A549 (cell line): ENCODE measurements at regions not wholly inside any gene's neighbourhood (a gene's known extent, or its start where the extent isn't known, plus 50 kb on each side); places are given as distances from the start of the nearest gene placed in this dataset.

Experiments
- BHLHE40 ChIP-seq: IDR thresholded peaks from 2 replicates; pipeline ENCODE4 v1.6.1; 2012; ENCODE audit warnings: low read depth, low read length, inconsistent platforms
- CBX2 ChIP-seq: fragments of 200-600 bp; sonication (generic); IDR thresholded peaks from 2 replicates; pipeline ENCODE4 v1.6.1; 2016; ENCODE audit warnings: low read depth, mild to moderate bottlenecking, borderline replicate concordance
- EP300 ChIP-seq, 2 experiments: fragments of >200 bp; sonication (Bioruptor Twin); formaldehyde crosslinking; IDR thresholded peaks; 2 replicates in 1 of 2; 3 replicates in 1 of 2; pipeline ENCODE4 v1.6.1; 2016 to 2017
- NFE2L2 ChIP-seq: fragments of 150-350 bp; conservative IDR thresholded peaks from 2 replicates; pipeline ENCODE4 v1.6.1; 2014; ENCODE audit warnings: low read length
- PHF8 ChIP-seq: fragments of 200-600 bp; sonication (generic); IDR thresholded peaks from 2 replicates; pipeline ENCODE4 v1.6.1; 2016; ENCODE audit warnings: low read depth, mild to moderate bottlenecking, antibody characterized with exemption, moderate library complexity, borderline replicate concordance
- POLR2A ChIP-seq: IDR thresholded peaks from 2 replicates; pipeline ENCODE4 v1.6.1; 2012; ENCODE audit warnings: mild to moderate bottlenecking, low read length
- SMC3 ChIP-seq: fragments of >200 bp; sonication (Bioruptor Twin); formaldehyde crosslinking; IDR thresholded peaks from 3 replicates; pipeline ENCODE4 v1.6.1; 2018; ENCODE audit warnings: inconsistent platforms
- TF ChIP-seq, protein P1 (sequence below): fragments of >200 bp; sonication (Bioruptor Twin); formaldehyde crosslinking; IDR thresholded peaks from 3 replicates; pipeline ENCODE4 v1.5.1; 2016
- TF ChIP-seq, protein P2 (sequence below): fragments of 450-650 bp; IDR thresholded peaks from 2 replicates; pipeline ENCODE4 v1.6.1; 2014; ENCODE audit warnings: antibody characterized with exemption
- TF ChIP-seq, protein P3 (sequence below): IDR thresholded peaks from 2 replicates; pipeline ENCODE4 v1.6.1; 2012
- TF ChIP-seq, protein P4 (sequence below): fragments of 150-350 bp; IDR thresholded peaks from 2 replicates; pipeline ENCODE4 v1.6.1; 2014; ENCODE audit warnings: low read depth, mild to moderate bottlenecking, low read length

DNA sequence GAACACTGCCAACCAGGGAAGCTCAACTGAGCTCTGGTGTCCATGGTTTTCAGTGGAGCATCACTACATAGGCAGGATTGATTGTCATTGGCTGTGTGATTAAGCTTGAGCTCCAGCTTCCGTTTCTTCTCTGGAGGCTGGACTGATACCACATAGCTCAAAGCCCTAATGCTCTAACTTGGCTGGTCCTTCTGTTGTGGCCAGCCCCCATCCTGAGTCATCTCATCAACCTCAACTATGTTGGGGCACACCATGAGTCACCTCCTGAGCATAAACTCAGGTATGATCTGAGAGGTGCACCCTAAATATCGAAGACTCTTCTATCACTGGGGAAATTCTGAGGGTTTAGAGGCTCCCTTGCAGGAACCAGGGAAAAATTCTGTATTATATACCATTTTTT lies 114.5 kb upstream of the INHBA start:
- TF ChIP-seq CBX2 (no peak), NFE2L2 (no peak), BHLHE40 (no peak), POLR2A (no peak), EP300 (IDR thresholded peaks at IDR 0.05) (no peak), PHF8 (no peak), SMC3 (no peak)
- TF ChIP-seq, protein P1, sequence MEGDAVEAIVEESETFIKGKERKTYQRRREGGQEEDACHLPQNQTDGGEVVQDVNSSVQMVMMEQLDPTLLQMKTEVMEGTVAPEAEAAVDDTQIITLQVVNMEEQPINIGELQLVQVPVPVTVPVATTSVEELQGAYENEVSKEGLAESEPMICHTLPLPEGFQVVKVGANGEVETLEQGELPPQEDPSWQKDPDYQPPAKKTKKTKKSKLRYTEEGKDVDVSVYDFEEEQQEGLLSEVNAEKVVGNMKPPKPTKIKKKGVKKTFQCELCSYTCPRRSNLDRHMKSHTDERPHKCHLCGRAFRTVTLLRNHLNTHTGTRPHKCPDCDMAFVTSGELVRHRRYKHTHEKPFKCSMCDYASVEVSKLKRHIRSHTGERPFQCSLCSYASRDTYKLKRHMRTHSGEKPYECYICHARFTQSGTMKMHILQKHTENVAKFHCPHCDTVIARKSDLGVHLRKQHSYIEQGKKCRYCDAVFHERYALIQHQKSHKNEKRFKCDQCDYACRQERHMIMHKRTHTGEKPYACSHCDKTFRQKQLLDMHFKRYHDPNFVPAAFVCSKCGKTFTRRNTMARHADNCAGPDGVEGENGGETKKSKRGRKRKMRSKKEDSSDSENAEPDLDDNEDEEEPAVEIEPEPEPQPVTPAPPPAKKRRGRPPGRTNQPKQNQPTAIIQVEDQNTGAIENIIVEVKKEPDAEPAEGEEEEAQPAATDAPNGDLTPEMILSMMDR, result no peak
- TF ChIP-seq, protein P2, sequence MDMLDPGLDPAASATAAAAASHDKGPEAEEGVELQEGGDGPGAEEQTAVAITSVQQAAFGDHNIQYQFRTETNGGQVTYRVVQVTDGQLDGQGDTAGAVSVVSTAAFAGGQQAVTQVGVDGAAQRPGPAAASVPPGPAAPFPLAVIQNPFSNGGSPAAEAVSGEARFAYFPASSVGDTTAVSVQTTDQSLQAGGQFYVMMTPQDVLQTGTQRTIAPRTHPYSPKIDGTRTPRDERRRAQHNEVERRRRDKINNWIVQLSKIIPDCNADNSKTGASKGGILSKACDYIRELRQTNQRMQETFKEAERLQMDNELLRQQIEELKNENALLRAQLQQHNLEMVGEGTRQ, result no peak
- TF ChIP-seq, protein P3, sequence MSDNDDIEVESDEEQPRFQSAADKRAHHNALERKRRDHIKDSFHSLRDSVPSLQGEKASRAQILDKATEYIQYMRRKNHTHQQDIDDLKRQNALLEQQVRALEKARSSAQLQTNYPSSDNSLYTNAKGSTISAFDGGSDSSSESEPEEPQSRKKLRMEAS, result no peak
- TF ChIP-seq, protein P4, sequence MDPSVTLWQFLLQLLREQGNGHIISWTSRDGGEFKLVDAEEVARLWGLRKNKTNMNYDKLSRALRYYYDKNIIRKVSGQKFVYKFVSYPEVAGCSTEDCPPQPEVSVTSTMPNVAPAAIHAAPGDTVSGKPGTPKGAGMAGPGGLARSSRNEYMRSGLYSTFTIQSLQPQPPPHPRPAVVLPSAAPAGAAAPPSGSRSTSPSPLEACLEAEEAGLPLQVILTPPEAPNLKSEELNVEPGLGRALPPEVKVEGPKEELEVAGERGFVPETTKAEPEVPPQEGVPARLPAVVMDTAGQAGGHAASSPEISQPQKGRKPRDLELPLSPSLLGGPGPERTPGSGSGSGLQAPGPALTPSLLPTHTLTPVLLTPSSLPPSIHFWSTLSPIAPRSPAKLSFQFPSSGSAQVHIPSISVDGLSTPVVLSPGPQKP, result no peak
